ENCODE measurements at regions not wholly inside any gene's neighbourhood (a gene's known extent, or its start where the extent isn't known, plus 50 kb on each side); places are given as distances from the start of the nearest gene placed in this dataset.

DNA sequence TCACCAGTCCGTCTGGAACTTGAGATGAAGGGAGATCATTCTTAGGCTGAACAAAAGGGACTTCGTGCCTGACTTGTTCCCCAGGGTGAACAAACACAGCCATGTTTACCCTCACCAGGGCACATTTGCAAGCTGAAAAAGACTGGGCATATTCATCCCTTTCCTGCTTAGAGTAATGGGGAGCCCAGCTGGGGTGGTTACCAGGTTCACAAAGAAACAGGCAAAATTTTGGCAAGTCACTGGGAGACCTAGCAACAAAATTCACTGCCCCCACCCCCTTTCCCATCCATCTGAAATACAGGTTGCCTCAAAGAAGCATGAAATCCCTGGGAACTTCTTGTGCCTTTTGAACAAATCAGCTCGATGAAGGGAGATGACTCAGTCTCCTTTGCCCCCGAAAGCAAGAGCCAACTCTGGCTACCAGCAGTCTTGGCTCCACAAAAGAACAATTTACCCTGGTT is 775.0 kb downstream of the SQOR start:
- Histone ChIP-seq H3K4me1 (replicated peaks in 1 of 4; ENCODE audit: control insufficient read depth in 3 of 4, insufficient read depth in 4 of 4, low read length in 3 of 4) (peaks cover 0 to 10% (median 3%) of the 10 kb centered on the region in 4 experiments; a peak in 6 of 7 replicates), H3K14ac (ENCODE audit: insufficient read length) (no peak overlapping the region), H3K79me1 (ENCODE audit: low read depth, low read length) (no peaks in the 10 kb centered on the region), H4K8ac (ENCODE audit: extremely low read depth, insufficient read depth, low read length) (no peak overlapping the region), H2BK12ac (ENCODE audit: low read depth, low read length) (no peak overlapping the region), H3K18ac (ENCODE audit: extremely low read depth, low read length) (no peak overlapping the region), H4K20me1 (replicated peaks in 1 of 2; ENCODE audit: control insufficient read depth in 1 of 2, insufficient read depth in 2 of 2, low read length in 2 of 2) (no peaks in the 10 kb centered on the region), H3K36me3 (ENCODE audit: control insufficient read depth in 2 of 4, insufficient read depth in 4 of 4, low read length in 3 of 4) (no peaks in the 10 kb centered on the region), H3K4me2 (ENCODE audit: insufficient read depth in 1 of 2, low read depth in 2 of 2, low read length in 2 of 2) (no peak overlapping the region), H3K56ac (replicated peaks; ENCODE audit: insufficient read length, low read depth, low read length) (no peak overlapping the region), H2BK5ac (ENCODE audit: low read depth, low read length) (no peak overlapping the region), H3K4me3 (ENCODE audit: extremely low read depth in 1 of 4, insufficient read depth in 2 of 4, low read depth in 3 of 4, low read length in 4 of 4) (no peak overlapping the region), H2BK20ac (ENCODE audit: low read length) (no peak overlapping the region), H2BK120ac (replicated peaks; ENCODE audit: low read depth, low read length) (no peak overlapping the region), H3K4ac (replicated peaks; ENCODE audit: insufficient read length, low read depth, low read length) (no peak overlapping the region), H3K23me2 (ENCODE audit: low read depth, low read length) (peaks cover 2% of the 10 kb centered on the region; the same call in 1 of the 2 replicates), H3K27ac (ENCODE audit: low read depth, low read length) (no peak overlapping the region), H2BK15ac (ENCODE audit: low read length) (no peak overlapping the region), H4K91ac (replicated peaks; ENCODE audit: insufficient read length, low read length) (no peak overlapping the region), H4K5ac (ENCODE audit: insufficient read length, low read depth, low read length) (no peak overlapping the region), H3K23ac (ENCODE audit: insufficient read length) (no peak overlapping the region), H2AFZ (ENCODE audit: low read length) (peak overlapping the region; percentile 90; the same call in 1 of the 2 replicates), H3K9me3 (ENCODE audit: insufficient read depth in 2 of 2, low read depth in 1 of 2, low read length in 1 of 2) (no peaks in the 10 kb centered on the region), H3K79me2 (ENCODE audit: control insufficient read depth in 1 of 2, insufficient read depth in 2 of 2, low read length in 2 of 2) (no peaks in the 10 kb centered on the region), H3K27me3 (replicated peaks in 1 of 4; ENCODE audit: control insufficient read depth in 3 of 4, extremely low read depth in 1 of 4, insufficient read depth in 3 of 4, low read length in 3 of 4) (no peaks in the 10 kb centered on the region; a peak in 1 of 7 replicates), H3K9ac (replicated peaks in 1 of 4; ENCODE audit: extremely low read depth in 1 of 4, low read depth in 3 of 4, low read length in 3 of 4) (no peak overlapping the region), H2AK5ac (ENCODE audit: low read depth, low read length) (no peak overlapping the region)
- POLR2A ChIA-PET (ENCODE audit: partially characterized antibody) = no interaction called here
- FAIRE-seq (no peak), DNase-seq (ENCODE audit: low read depth in 1 of 2, low spot score in 2 of 2) (no peak)
- 90% methylated on average over 4 of the region's 4 CpGs; no CpG with 5 or more reads in 1 of the 2 experiments for WGBS, 2 experiments (ENCODE audit: extremely low coverage in 1 of 2, insufficient coverage in 1 of 2, insufficient read length in 1 of 2, insufficient replicate concordance in 2 of 2, low coverage in 1 of 2, low lambda C conversion rate in 2 of 2, missing lambda C conversion rate in 1 of 2)
- CTCF ChIA-PET (ENCODE audit: partially characterized antibody) = no interaction called here
- TF ChIP-seq MAFK (IDR thresholded peaks at IDR 0.05; ENCODE audit: low read depth, low read length) (no peak), NANOG (IDR thresholded peaks at IDR 0.05; ENCODE audit: insufficient read depth, low read depth, low read length, poor library complexity, severe bottlenecking) (no peak), SP2 (IDR thresholded peaks at IDR 0.05; ENCODE audit: low read length) (no peak), SP4 (IDR thresholded peaks at IDR 0.05; ENCODE audit: low read length) (no peak)
- TF ChIP-seq, protein P1, sequence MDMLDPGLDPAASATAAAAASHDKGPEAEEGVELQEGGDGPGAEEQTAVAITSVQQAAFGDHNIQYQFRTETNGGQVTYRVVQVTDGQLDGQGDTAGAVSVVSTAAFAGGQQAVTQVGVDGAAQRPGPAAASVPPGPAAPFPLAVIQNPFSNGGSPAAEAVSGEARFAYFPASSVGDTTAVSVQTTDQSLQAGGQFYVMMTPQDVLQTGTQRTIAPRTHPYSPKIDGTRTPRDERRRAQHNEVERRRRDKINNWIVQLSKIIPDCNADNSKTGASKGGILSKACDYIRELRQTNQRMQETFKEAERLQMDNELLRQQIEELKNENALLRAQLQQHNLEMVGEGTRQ (IDR thresholded peaks at IDR 0.05; ENCODE audit: low read length) = no peak

Data from H1 (cell line).